Stimulated activated naive CD8-positive, alpha-beta T cell treated with anti-CD3 and anti-CD28 coated beads, Interleukin-15, Interleukin-2, amounts not matched to agents 100 U/mL and 50 U/mL, for 24 hours (primary cell): ENCODE measurements at regions not wholly inside any gene's neighbourhood (a gene's known extent, or its start where the extent isn't known, plus 50 kb on each side); places are given as distances from the start of the nearest gene placed in this dataset.

Source experiments
- ATAC-seq: fragments of 150-1000 bp; cut with Tn5 transposase; one replicate; pipeline ENCODE4 v1.10.0; 2021
- DNase-seq: peaks from one replicate; pipeline ENCODE4 v3.0.0; 2021

GRCh38 chr6:145400508-145400907 is 334.8 kb downstream of the EPM2A start:
- no peak for DNase-seq
- no peak for ATAC-seq

GRCh38 chr6:145405006-145405551 is 330.2 kb downstream of the EPM2A start:
- DNase-seq (no peak), ATAC-seq (no peak)

GRCh38 chr6:145406783-145407182 is 328.5 kb downstream of the EPM2A start:
- DNase-seq (no peak), ATAC-seq (no peak)

- DNase-seq = no peak
- ATAC-seq = no peak
Measured at GRCh38 chr6:145415616-145416015, 319.7 kb downstream of the EPM2A start.

GRCh38 chr6:145420599-145420998 is 314.7 kb downstream of the EPM2A start:
- no peak for DNase-seq
- no peak for ATAC-seq

GRCh38 chr6:145423936-145424335 is 311.4 kb downstream of the EPM2A start:
- DNase-seq (no peak), ATAC-seq (no peak)

GRCh38 chr6:145427232-145427631 is 308.1 kb downstream of the EPM2A start:
- ATAC-seq (no peak), DNase-seq (no peak)

- no peak for ATAC-seq
- DNase-seq = no peak
Measured at GRCh38 chr6:145428706-145429105, 306.6 kb downstream of the EPM2A start.

- no peak for ATAC-seq
- DNase-seq = no peak
Measured at GRCh38 chr6:145442110-145442509, 293.2 kb downstream of the EPM2A start.

GRCh38 chr6:145445674-145446073 is 289.6 kb downstream of the EPM2A start:
- ATAC-seq (no peak), DNase-seq (no peak)

GRCh38 chr6:145451029-145451428 is 284.3 kb downstream of the EPM2A start:
- ATAC-seq (no peak), DNase-seq (no peak)

- DNase-seq = no peak
- no peak for ATAC-seq
Measured at GRCh38 chr6:145453376-145453775, 281.9 kb downstream of the EPM2A start.

- ATAC-seq = no peak
- no peak for DNase-seq
Measured at GRCh38 chr6:145454006-145454405, 281.3 kb downstream of the EPM2A start.

GRCh38 chr6:145457556-145457955 is 277.8 kb downstream of the EPM2A start:
- no peak for DNase-seq
- no peak for ATAC-seq

GRCh38 chr6:145468534-145468933 is 266.8 kb downstream of the EPM2A start:
- ATAC-seq (no peak), DNase-seq (no peak)

GRCh38 chr6:145469021-145469420 is 266.3 kb downstream of the EPM2A start:
- no peak for DNase-seq
- ATAC-seq = no peak

- ATAC-seq (no peak), DNase-seq (no peak)
Measured at GRCh38 chr6:145475794-145476396, 259.4 kb downstream of the EPM2A start.

- ATAC-seq (no peak), DNase-seq (no peak)
Measured at GRCh38 chr6:145480024-145480423, 255.3 kb downstream of the EPM2A start.

- DNase-seq (no peak), ATAC-seq (no peak)
Measured at GRCh38 chr6:145483191-145483996, 251.9 kb downstream of the EPM2A start.

GRCh38 chr6:145485288-145485687 is 250.0 kb downstream of the EPM2A start:
- ATAC-seq = no peak

GRCh38 chr6:145486306-145486705 is 249.0 kb downstream of the EPM2A start:
- no peak for ATAC-seq
- no peak for DNase-seq

More at GRCh38 chr6:145485288-145485687, 250.0 kb downstream of the EPM2A start:
- DNase-seq = no peak

- ATAC-seq (no peak), DNase-seq (no peak)
Measured at GRCh38 chr6:145489583-145489982, 245.7 kb downstream of the EPM2A start.

GRCh38 chr6:145490068-145490467 is 245.3 kb downstream of the EPM2A start:
- no peak for ATAC-seq
- DNase-seq = no peak

- ATAC-seq = no peak
- DNase-seq = no peak
Measured at GRCh38 chr6:145491126-145491525, 244.2 kb downstream of the EPM2A start.
